ENCODE measurements at regions not wholly inside any gene's neighbourhood (a gene's known extent, or its start where the extent isn't known, plus 50 kb on each side); places are given as distances from the start of the nearest gene placed in this dataset.

- Histone ChIP-seq H4K20me1 (ENCODE audit: insufficient read depth, poor library complexity, severe bottlenecking) (no peaks in the 10 kb centered on the region), H3K9me3 (ENCODE audit: low read depth) (no peaks in the 10 kb centered on the region), H3K4me3 (no peak overlapping the region), H3K4me1 (ENCODE audit: insufficient read depth) (peaks cover 5% of the 10 kb centered on the region), H3K27me3 (no peaks in the 10 kb centered on the region), H3K36me3 (replicated peaks; ENCODE audit: insufficient read depth, low read depth) (no peaks in the 10 kb centered on the region), H3K79me2 (no peaks in the 10 kb centered on the region), H3K9me2 (replicated peaks; ENCODE audit: insufficient read depth) (no peaks in the 10 kb centered on the region), H2AFZ (no peak overlapping the region), H3K4me2 (no peak overlapping the region), H3K27ac (no peak overlapping the region)
- no peak for DNase-seq (ENCODE audit: low spot score)
- 79% methylated on average over 3 of the region's 3 CpGs for WGBS (ENCODE audit: low lambda C conversion rate, missing lambda C conversion rate)
- no peak for TF ChIP-seq EZH2 (IDR thresholded peaks at IDR 0.05; ENCODE audit: borderline replicate concordance)
- TF ChIP-seq, protein P1, sequence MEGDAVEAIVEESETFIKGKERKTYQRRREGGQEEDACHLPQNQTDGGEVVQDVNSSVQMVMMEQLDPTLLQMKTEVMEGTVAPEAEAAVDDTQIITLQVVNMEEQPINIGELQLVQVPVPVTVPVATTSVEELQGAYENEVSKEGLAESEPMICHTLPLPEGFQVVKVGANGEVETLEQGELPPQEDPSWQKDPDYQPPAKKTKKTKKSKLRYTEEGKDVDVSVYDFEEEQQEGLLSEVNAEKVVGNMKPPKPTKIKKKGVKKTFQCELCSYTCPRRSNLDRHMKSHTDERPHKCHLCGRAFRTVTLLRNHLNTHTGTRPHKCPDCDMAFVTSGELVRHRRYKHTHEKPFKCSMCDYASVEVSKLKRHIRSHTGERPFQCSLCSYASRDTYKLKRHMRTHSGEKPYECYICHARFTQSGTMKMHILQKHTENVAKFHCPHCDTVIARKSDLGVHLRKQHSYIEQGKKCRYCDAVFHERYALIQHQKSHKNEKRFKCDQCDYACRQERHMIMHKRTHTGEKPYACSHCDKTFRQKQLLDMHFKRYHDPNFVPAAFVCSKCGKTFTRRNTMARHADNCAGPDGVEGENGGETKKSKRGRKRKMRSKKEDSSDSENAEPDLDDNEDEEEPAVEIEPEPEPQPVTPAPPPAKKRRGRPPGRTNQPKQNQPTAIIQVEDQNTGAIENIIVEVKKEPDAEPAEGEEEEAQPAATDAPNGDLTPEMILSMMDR (IDR thresholded peaks at IDR 0.05; ENCODE audit: poor library complexity): no peak
- TF ChIP-seq EZH2phosphoT487 (IDR thresholded peaks at IDR 0.05; ENCODE audit: low read depth, severe bottlenecking, unreplicated experiment): no peak
Measured at GRCh38 chr3:152717252-152717651, 117.7 kb upstream of the P2RY1 start.

DNA sequence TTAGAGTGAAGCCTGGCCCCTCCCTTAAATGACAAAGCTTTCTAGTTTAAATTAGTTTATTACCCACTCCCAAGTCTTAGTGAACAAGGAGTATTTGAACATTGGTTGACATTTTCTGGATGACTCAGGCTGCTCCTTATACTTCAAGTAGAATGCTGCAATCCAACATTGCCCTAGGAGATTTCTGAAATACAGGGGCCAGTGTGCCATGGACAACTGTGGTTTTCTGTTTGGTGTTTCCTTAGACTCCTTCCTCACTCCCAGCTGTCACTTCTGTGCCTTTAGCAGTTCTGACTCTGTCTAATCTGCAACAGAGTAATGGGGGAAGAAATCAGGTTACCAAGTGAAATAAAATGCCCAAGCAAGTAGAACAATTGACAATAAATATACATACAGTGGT lies 116.1 kb upstream of the P2RY1 start:
- H3K79me2 ChIP-seq: no peaks in the 10 kb centered on the region
- DNase-seq (ENCODE audit: low spot score): peak; percentile 13
- no peaks in the 10 kb centered on the region for H3K9me2 ChIP-seq (replicated peaks; ENCODE audit: insufficient read depth)
- H3K4me1 ChIP-seq (ENCODE audit: insufficient read depth): peaks cover 5% of the 10 kb centered on the region
- H2AFZ ChIP-seq: no peak overlapping the region
- TF ChIP-seq EZH2phosphoT487 (IDR thresholded peaks at IDR 0.05; ENCODE audit: low read depth, severe bottlenecking, unreplicated experiment): no peak
- TF ChIP-seq, protein P1 (IDR thresholded peaks at IDR 0.05; ENCODE audit: poor library complexity): no peak
- no peaks in the 10 kb centered on the region for H3K9me3 ChIP-seq (ENCODE audit: low read depth)
- H3K27me3 ChIP-seq: no peaks in the 10 kb centered on the region
- H3K4me3 ChIP-seq: no peak overlapping the region
- no peaks in the 10 kb centered on the region for H3K36me3 ChIP-seq (replicated peaks; ENCODE audit: insufficient read depth, low read depth)
- H3K4me2 ChIP-seq: no peak overlapping the region
- peak overlapping the region; percentile 69 for H3K27ac ChIP-seq
- no peaks in the 10 kb centered on the region for H4K20me1 ChIP-seq (ENCODE audit: insufficient read depth, poor library complexity, severe bottlenecking)

DNA sequence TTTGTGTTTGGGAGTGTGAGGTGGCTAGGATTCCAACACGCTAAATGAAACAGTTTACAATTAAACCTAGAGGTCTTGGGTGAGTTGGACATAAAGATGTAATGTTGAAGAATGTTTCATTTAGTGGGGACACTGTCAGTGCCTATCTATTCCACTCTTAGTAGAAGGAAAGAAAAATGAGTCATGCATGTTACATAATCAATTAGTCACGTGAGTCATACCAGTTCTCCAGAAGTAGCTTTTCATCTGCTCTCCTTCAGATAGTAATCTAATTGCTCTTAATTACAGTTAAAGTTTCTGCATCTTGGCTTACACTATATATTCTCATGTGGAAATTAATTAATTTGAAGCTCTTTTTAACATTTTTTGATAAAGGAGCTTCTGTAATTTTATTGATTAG lies 115.7 kb upstream of the P2RY1 start:
- no peak overlapping the region for H3K4me2 ChIP-seq
- WGBS (ENCODE audit: low lambda C conversion rate, missing lambda C conversion rate): 62% methylated on average over 2 of the region's 2 CpGs
- TF ChIP-seq, protein P1 (IDR thresholded peaks at IDR 0.05; ENCODE audit: poor library complexity): no peak
- no peak for TF ChIP-seq EZH2phosphoT487 (IDR thresholded peaks at IDR 0.05; ENCODE audit: low read depth, severe bottlenecking, unreplicated experiment)
- no peak for TF ChIP-seq EZH2 (IDR thresholded peaks at IDR 0.05; ENCODE audit: borderline replicate concordance)
- no peaks in the 10 kb centered on the region for H3K36me3 ChIP-seq (replicated peaks; ENCODE audit: insufficient read depth, low read depth)
- no peaks in the 10 kb centered on the region for H4K20me1 ChIP-seq (ENCODE audit: insufficient read depth, poor library complexity, severe bottlenecking)
- H3K4me3 ChIP-seq: no peak overlapping the region
- no peaks in the 10 kb centered on the region for H3K27me3 ChIP-seq
- peaks cover 5% of the 10 kb centered on the region for H3K4me1 ChIP-seq (ENCODE audit: insufficient read depth)
- DNase-seq (ENCODE audit: low spot score): peak; percentile 59
- H2AFZ ChIP-seq: no peak overlapping the region
- H3K27ac ChIP-seq: peak overlapping the region; percentile 69
- H3K9me3 ChIP-seq (ENCODE audit: low read depth): no peaks in the 10 kb centered on the region
- no peaks in the 10 kb centered on the region for H3K9me2 ChIP-seq (replicated peaks; ENCODE audit: insufficient read depth)
- no peaks in the 10 kb centered on the region for H3K79me2 ChIP-seq

Measured in hepatocyte (in vitro differentiated cells).